ENCODE measurements at regions not wholly inside any gene's neighbourhood (a gene's known extent, or its start where the extent isn't known, plus 50 kb on each side); places are given as distances from the start of the nearest gene placed in this dataset.
"Not testable (repeated sequence)": the region's sequence is repeated elsewhere in the genome, so short reads cannot be mapped to it uniquely, and the experiment has no call there.

DNA sequence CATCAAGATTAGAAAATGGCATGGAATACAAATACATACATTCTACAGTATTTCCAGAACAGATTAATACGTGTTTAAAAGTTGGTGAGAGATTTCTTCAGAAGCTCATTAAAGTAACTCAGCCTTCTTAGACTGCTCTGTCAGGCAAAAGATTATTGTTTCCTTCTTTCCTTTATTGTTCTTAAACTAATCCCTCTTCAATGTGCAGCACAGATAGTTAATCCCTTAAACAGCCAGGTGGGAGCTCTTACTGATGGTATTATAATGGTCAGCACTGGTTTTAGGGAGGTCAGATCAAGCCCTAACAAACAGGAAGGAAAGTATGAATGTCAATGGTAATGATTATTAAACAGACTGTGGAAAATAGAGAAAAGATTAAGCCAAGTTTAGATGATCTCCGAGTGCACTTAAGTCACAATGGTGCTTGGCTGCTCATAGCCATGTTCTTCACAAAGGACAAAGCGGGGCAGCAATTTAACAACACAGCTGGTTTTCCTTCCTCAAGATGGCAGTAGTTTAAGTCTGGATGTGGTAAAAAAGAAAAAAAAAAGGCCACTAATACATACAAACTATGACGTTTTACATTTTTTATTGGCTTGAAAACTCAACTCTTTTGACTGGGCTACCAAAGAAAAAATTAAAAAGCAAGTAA, 992.6 kb downstream of the PCDH9 start:
- no peak for DNase-seq (ENCODE audit: low read depth)

DNA sequence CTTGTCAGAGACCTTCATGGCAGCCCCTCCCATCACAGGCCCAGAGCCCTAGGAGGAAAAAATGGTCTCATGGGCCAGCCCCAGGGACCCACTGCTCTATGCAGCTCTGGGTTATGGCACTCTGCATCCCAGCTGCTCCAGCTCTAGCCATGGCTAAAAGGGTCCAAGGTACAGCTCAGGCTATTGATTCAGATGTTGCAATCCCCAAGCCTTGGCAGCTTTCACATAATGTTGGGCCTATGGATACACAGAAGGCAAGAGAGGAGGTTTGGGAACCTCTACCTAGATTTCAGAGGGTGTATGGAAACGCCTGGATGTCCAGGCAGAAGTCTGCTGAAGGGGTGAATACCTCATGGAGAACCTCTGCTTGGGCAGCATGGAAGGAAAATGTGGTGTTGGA, 996.0 kb downstream of the PCDH9 start:
- no peak for DNase-seq (ENCODE audit: low read depth)

DNA sequence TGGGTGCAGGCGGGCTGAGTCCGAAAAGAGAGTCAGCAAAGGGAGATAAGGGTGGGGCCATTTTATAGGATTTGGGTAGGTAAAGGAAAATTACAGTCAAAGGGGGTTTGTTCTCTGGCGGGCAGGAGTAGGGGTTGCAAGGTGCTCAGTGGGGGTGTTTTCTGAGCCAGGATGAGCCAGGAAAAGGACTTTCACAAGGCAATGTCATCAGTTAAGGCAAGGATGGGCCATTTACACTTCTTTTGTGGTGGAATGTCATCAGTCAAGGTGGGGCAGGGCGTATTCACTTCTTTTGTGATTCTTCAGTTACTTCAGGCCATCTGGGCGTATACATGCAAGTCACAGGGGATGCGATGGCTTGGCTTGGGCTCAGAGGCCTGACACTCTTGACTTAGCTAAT, 998.2 kb downstream of the PCDH9 start:
- not testable (repeated sequence) for DNase-seq (ENCODE audit: low read depth)

- DNase-seq (ENCODE audit: low read depth) = no peak
Measured at GRCh38 chr13:66225072-66225471, 1005.1 kb downstream of the PCDH9 start.

- DNase-seq (ENCODE audit: low read depth) = no peak
Measured at GRCh38 chr13:66224663-66225062, 1005.5 kb downstream of the PCDH9 start.

DNA sequence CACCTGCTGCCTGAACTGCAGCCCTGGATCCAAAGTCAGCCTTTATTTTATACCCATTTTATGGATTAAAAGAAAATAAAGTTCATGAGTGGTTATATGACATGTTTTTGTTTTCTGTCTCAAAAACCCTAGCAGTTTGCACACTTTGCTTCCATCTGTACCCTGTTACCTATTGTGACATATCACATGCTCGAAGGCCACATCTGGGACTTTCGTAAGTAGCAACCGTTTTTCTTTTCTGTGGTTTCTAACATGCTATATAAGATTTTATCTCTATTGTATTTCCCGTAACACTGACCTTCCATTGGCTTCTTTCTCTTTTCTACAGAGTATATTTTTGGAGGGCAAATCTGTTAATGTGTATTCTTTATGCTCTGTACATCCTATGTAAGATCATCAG, 1007.2 kb downstream of the PCDH9 start:
- no peak for DNase-seq (ENCODE audit: low read depth)

- no peak for DNase-seq (ENCODE audit: low read depth)
Measured at GRCh38 chr13:66222127-66222526, 1008.0 kb downstream of the PCDH9 start.

- DNase-seq (ENCODE audit: low read depth) = no peak
Measured at GRCh38 chr13:66219506-66219905, 1010.6 kb downstream of the PCDH9 start.

DNA sequence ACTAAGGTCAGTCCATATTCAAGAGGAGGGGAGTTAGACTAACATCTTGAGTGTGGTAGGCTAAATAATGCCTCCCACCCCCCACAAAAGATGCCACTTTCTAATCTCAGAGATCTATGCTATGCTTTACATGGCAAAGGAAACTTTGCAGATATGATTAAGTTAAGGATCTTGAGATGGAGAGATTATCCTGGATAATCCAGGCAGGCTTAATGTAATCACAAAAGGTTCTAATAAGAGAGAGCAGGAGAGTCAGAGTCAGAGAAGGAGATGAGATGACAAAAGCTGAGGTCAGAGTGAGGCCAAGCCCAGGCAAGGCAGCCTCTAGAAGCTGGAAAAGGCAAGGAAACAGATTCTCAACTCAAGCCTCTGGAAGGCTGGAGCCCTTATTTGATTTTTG, 1011.6 kb downstream of the PCDH9 start:
- DNase-seq (ENCODE audit: low read depth) = no peak

DNA sequence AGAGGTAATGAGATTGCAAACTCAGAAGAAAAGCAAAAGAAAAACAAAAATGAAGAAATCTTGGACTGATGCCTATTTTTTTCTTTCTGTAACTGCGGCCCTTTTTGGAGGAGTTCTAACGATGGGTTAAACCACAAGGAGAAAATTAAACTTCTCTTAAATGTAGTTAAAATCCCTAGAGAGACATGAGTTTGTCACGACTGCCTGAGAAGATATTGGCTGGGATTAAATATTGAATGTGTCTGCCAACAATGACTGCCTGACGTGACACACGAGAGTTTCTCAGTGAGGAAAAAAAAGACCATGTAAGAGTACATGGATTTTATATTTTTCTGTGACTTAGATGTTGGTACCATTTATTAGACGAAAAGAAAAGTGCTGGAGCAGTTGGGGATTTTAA, 1013.4 kb downstream of the PCDH9 start:
- no peak for DNase-seq (ENCODE audit: low read depth)

DNA sequence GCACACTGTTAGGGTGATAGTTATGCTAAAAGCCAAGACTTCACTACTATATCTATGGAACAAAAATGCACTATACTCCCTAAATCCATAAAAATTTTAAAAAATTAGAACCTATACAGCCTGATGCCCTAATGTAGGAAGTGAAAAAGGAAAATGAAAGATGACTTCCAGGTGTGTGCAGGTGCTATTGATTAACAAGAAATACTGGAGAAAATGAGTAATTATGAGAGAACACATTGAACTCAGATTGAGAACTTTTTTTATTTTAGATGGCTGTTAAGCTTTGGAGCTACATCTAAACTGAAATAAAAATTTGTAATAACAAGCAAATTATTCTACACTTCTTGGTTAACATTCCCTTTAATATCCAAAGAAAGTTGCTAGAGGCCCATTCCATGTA, 1015.7 kb downstream of the PCDH9 start:
- DNase-seq (ENCODE audit: low read depth) = no peak

DNA sequence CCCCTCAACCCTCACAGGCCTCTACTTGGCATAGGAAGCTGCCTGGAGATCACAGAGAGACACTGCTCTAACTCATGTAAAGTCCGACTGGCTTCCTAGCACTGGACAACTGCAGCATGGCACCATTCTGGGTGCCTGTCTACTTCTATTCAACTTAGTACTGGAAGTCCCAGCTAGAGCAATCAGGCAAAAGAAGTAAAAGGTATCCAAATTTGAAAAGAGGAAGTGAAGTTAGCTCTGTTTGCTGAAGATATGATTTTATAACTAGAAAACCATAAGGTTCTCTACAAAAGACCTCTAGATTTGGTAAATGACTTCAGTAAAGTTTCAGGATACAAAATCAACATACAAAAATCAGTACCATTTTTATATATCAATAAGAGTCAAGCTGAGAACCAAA, 1017.6 kb downstream of the PCDH9 start:
- no peak for DNase-seq (ENCODE audit: low read depth)

GRCh38 chr13:66210677-66211076, 1019.5 kb downstream of the PCDH9 start:
- peak; percentile 6 for DNase-seq (ENCODE audit: low read depth)

- DNase-seq (ENCODE audit: low read depth) = no peak
Measured at GRCh38 chr13:66208589-66208988, 1021.5 kb downstream of the PCDH9 start.

DNA sequence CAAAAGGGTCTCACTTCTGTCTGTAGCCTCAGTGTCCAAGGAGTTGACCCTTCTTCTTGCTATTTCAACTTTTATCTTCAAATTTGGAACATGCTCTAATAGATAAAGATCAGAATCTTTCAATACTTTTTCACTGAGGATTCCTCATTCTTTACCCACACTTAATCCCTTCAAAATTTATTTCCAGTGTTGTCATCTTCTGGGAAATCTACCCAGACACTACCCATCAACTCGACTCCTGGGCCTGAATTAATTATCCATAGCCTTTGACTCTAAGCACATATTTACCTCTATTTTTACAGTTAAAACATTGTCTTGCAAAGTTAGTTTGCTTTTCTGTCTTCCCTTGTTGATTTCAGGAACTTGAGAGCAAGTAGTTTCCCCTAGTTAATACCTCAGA, 1022.5 kb downstream of the PCDH9 start:
- DNase-seq (ENCODE audit: low read depth) = no peak

GRCh38 chr13:66205807-66206206, 1024.3 kb downstream of the PCDH9 start:
- no peak for DNase-seq (ENCODE audit: low read depth)

DNA sequence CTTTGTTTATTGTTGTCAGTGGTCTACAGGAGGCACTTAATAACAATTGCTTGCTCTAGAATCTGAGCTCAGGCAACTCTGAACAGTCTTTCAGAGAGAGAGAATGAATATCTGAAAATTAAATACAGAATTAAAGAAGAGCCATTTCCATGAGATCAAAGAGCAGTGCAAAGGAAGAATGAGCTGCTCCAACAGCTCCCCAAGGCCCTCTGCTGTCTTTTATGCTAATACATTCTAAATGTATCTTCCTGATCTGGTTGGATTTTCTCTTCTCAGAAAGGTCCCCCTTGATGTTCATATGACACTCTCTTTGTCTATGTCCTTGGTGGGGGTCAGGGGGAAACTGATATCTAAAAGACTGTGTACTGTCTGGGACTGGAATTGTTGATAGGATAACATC, 1029.6 kb downstream of the PCDH9 start:
- DNase-seq (ENCODE audit: low read depth) = no peak

DNA sequence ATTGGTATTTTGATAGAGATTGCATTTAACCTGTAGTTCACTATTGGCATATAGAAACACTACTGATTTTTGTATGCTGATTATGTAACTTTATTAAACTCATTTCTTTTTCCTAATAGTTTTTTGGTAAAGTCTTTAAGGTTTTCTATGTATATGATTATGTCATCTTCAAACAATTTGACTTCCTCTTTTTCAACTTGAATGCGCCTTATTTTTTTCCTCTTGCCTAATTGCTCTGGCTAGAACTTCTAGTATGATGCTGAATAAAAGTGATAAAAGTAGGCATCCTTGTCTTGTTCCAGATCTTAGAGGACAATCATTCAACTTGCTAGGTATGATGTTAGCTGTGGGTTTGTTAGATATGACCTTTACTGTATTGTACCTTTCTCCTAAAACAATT, 1034.9 kb downstream of the PCDH9 start:
- DNase-seq (ENCODE audit: low read depth) = no peak

DNA sequence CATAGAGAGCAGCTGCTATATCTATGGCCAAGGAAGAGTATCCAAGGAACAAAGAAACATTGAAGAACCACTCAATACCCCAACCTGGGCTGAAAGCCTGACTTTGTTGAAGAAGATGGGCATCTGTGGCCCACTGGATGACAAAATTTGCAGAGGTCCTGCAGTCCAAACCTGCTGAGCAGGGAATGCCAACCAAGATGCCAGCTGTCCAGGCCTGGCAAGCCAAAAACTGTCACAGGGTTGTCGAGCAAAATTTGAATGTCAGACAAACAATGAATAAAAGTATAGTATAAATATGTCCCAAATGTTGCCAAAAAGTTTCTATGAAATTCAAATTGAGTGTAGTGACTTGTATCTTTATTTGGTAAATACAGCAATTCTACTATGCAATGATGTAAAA, 1040.2 kb downstream of the PCDH9 start:
- no peak for DNase-seq (ENCODE audit: low read depth)

DNA sequence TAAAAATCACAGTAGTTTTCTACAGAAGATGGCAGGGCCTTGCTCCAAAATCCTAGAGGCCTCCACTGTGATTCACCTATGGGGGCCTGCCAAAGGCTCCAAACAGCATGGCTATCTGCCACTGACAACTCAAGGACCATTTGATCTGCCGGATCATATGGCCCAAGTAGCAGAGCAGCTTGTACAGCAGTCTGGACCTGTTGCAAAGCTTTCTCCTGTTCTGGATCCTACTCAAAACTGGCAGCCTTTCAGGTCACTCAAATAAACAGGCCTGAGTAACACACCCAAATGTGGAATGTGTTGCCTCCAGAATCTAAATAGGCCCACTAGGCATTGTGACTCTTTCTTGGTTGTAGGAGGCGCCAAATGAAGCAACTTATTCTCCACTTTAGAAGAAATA, 1049.3 kb downstream of the PCDH9 start:
- no peak for DNase-seq (ENCODE audit: low read depth)

DNA sequence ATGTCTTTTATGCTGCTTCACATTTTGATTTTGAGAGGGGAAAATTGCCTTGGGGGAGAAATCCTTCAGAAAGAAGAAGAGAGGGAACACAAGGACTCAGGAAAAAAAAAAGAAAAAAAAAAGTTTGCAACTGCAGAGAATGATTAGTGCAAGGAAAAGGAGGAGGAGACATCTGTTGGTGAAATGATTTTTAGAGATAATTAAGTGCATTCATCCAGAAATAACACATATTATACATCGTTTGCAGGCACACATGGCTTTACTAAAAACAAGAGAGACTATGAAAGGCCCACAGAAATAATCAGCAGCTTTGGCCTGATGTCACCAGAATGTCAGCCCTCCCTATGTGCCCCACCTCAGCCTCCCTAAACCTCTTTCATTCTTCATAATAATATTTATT, 1058.2 kb downstream of the PCDH9 start:
- DNase-seq (ENCODE audit: low read depth) = no peak

DNA sequence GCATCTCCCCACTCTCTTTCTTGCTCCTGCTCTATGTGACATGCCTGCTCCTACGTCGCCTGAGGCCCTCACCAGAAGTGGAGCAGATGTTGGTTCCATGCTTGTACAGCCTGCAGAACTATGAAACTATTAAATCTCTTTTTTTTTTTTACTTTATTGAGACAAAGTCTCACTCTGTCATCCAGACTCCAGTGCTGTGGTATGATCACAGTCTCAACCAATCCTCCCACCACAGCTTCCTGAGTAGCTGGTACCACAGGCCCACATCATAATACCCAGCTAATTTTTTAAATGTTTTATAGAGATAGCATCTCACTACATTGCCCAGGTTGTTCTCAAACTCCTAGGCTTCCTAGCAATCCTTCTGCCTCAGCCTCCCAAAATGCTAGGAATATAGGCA, 1067.7 kb downstream of the PCDH9 start:
- no peak for DNase-seq (ENCODE audit: low read depth)

GRCh38 chr13:66159511-66159910, 1070.6 kb downstream of the PCDH9 start:
- no peak for DNase-seq (ENCODE audit: low read depth)

DNA sequence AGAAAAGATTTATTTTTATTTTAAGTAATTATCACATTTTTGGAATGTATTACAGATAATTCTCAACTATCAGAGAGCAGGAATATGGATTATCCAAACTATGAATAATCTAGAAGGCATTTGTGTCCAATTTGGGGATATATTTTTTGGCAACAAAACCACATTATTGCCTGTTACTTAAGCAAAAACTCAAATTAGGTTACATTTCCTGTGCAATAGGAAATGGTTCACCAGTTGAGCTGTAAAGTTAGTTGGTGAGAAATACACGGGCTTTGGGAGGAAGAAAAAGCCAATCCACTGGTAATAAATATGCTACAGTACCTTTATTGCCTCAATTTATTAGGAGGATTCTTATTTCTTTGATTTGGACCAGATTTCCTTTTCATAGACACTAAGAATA, 1075.2 kb downstream of the PCDH9 start:
- no peak for DNase-seq (ENCODE audit: low read depth)

- no peak for DNase-seq (ENCODE audit: low read depth)
Measured at GRCh38 chr13:66154354-66154753, 1075.8 kb downstream of the PCDH9 start.
